ENCODE measurements at regions not wholly inside any gene's neighbourhood (a gene's known extent, or its start where the extent isn't known, plus 50 kb on each side); places are given as distances from the start of the nearest gene placed in this dataset.

GRCh38 chr5:110256298-110256697, 470.2 kb downstream of the TMEM232 start:
- Histone ChIP-seq H3K27ac (ENCODE audit: low read depth, low read length, poor library complexity, severe bottlenecking) (no peak overlapping the region), H3K9me2 (ENCODE audit: insufficient read depth, low read length) (no peaks in the 10 kb centered on the region), H3K79me2 (ENCODE audit: insufficient read depth, low read depth, low read length) (no peaks in the 10 kb centered on the region), H3K9me3 (ENCODE audit: low read length) (no peaks in the 10 kb centered on the region), H3K4me3 (ENCODE audit: low read depth, low read length, poor library complexity, severe bottlenecking) (no peak overlapping the region), H2AFZ (ENCODE audit: low read length) (no peak overlapping the region), H4K20me1 (ENCODE audit: insufficient read depth, low read length) (no peaks in the 10 kb centered on the region), H3K4me2 (ENCODE audit: low read length) (no peak overlapping the region), H3K36me3 (ENCODE audit: insufficient read depth, low read length) (no peaks in the 10 kb centered on the region), H3K4me1 (ENCODE audit: insufficient read depth, low read length, poor library complexity, severe bottlenecking) (no peaks in the 10 kb centered on the region)
- BruUV-seq (replicated peaks), result no TSS peak
- ChIA-PET CTCF (ENCODE audit: unreplicated experiment) (no interaction called here), POLR2A (no interaction called here)
- intact Hi-C loops (cut with micrococcal nuclease; ENCODE audit: unreplicated experiment), result no loop called here
- TF ChIP-seq EZH2phosphoT487 (IDR thresholded peaks at IDR 0.05; ENCODE audit: borderline replicate concordance, low read depth, low read length), result no peak
- TF ChIP-seq CTCF (conservative IDR thresholded peaks at IDR 0.05; ENCODE audit: low read length), result no peak
- DNase-seq (ENCODE audit: low spot score), result no peak

- H3K4me2 ChIP-seq (ENCODE audit: low read length), result no peak overlapping the region
- H3K4me3 ChIP-seq (ENCODE audit: low read depth, low read length, poor library complexity, severe bottlenecking), result no peak overlapping the region
- H3K27ac ChIP-seq (ENCODE audit: low read depth, low read length, poor library complexity, severe bottlenecking), result no peak overlapping the region
- no peaks in the 10 kb centered on the region for H4K20me1 ChIP-seq (ENCODE audit: insufficient read depth, low read length)
- H2AFZ ChIP-seq (ENCODE audit: low read length), result no peak overlapping the region
- no peaks in the 10 kb centered on the region for H3K4me1 ChIP-seq (ENCODE audit: insufficient read depth, low read length, poor library complexity, severe bottlenecking)
- no peak for DNase-seq (ENCODE audit: low spot score)
- TF ChIP-seq CTCF (conservative IDR thresholded peaks at IDR 0.05; ENCODE audit: low read length) (no peak), EZH2phosphoT487 (IDR thresholded peaks at IDR 0.05; ENCODE audit: borderline replicate concordance, low read depth, low read length) (no peak)
- H3K9me3 ChIP-seq (ENCODE audit: low read length), result no peaks in the 10 kb centered on the region
- no peaks in the 10 kb centered on the region for H3K79me2 ChIP-seq (ENCODE audit: insufficient read depth, low read depth, low read length)
- no peaks in the 10 kb centered on the region for H3K9me2 ChIP-seq (ENCODE audit: insufficient read depth, low read length)
- intact Hi-C loops (cut with micrococcal nuclease; ENCODE audit: unreplicated experiment), result no loop called here
- ChIA-PET CTCF (ENCODE audit: unreplicated experiment) (no interaction called here), POLR2A (no interaction called here)
- no peaks in the 10 kb centered on the region for H3K36me3 ChIP-seq (ENCODE audit: insufficient read depth, low read length)
- BruUV-seq (replicated peaks), result no TSS peak
Observed at GRCh38 chr5:110257971-110258370, 468.5 kb downstream of the TMEM232 start.

DNA sequence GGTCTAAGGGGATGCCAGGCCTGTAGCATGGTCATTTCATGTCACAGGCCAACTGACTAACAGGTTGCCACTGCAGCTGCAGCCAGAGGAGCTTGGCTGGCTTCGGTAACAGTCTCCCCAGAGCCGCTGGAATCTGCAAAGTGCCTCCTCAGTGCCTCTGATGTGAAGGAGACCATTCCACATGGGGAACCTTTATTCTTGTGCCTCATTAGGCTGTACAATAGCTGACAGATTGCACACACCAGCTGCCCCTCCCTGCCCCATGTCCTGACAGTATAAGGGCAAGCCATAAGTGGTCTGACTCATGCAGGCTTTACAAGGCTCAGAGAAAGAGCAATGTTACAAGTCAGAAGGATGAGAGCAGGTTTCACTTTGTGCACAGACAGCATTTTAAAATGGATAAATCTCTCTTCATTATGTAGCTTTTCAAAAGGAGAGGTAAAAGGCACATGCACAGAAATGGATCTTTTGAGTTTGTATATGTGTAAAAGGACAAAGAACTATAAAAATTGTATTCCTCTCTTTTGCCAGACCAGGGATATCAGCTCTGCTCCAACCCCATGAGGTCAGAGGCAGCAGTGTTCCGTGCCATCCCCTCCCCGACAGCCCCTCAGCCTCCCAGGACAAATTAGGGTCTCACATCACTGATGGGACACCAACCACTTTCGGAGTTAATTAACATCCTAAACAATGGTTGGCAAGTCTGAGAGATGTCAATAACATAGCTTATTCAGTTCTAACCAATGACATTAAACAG, 467.8 kb downstream of the TMEM232 start:
- no peaks in the 10 kb centered on the region for H3K79me2 ChIP-seq (ENCODE audit: insufficient read depth, low read depth, low read length)
- H3K36me3 ChIP-seq (ENCODE audit: insufficient read depth, low read length), result no peaks in the 10 kb centered on the region
- H3K27ac ChIP-seq (ENCODE audit: low read depth, low read length, poor library complexity, severe bottlenecking), result no peak overlapping the region
- BruUV-seq (replicated peaks), result no TSS peak
- H3K9me3 ChIP-seq (ENCODE audit: low read length), result no peaks in the 10 kb centered on the region
- DNase-seq (ENCODE audit: low spot score), result no peak
- intact Hi-C loops (cut with micrococcal nuclease; ENCODE audit: unreplicated experiment), result no loop called here
- no peak overlapping the region for H3K4me2 ChIP-seq (ENCODE audit: low read length)
- ChIA-PET CTCF (ENCODE audit: unreplicated experiment) (no interaction called here), POLR2A (interaction anchor here (0.6 kb wide), 1 partner anchor 22 kb away, joined by 5 read pairs; no protein-coding TSS in a partner anchor)
- no peaks in the 10 kb centered on the region for H3K9me2 ChIP-seq (ENCODE audit: insufficient read depth, low read length)
- no peaks in the 10 kb centered on the region for H4K20me1 ChIP-seq (ENCODE audit: insufficient read depth, low read length)
- no peak overlapping the region for H2AFZ ChIP-seq (ENCODE audit: low read length)
- TF ChIP-seq EZH2phosphoT487 (IDR thresholded peaks at IDR 0.05; ENCODE audit: borderline replicate concordance, low read depth, low read length), result no peak
- no peak for TF ChIP-seq CTCF (conservative IDR thresholded peaks at IDR 0.05; ENCODE audit: low read length)
- no peaks in the 10 kb centered on the region for H3K4me1 ChIP-seq (ENCODE audit: insufficient read depth, low read length, poor library complexity, severe bottlenecking)
- no peak overlapping the region for H3K4me3 ChIP-seq (ENCODE audit: low read depth, low read length, poor library complexity, severe bottlenecking)
